A549 (cell line): ENCODE measurements at regions not wholly inside any gene's neighbourhood (a gene's known extent, or its start where the extent isn't known, plus 50 kb on each side); places are given as distances from the start of the nearest gene placed in this dataset.

Experiments
- ATAC-seq, 2 experiments: fragments of 200-7000 bp in 1 of 2; fragments of >200 bp in 1 of 2; cut with Nextera tagmentation in 1 of 2; cut with Tn5 transposase in 1 of 2; 3 replicates each; pipeline versions ENCODE4 v1.8.0 to v1.9.1; 2018 to 2020; ENCODE audit warnings: mild to moderate bottlenecking in 1 of 2, moderate library complexity in 1 of 2
- CTCF ChIA-PET: fragments of 300-600 bp; sonication (Branson Sonifier 250); formaldehyde crosslinking; extraction: SDS; loops from one replicate; lab custom pipeline; 2021; ENCODE audit warnings: antibody characterized with exemption, inconsistent platforms; lab: Yijun Ruan, JAX
- POLR2A ChIA-PET: fragments of 350-600 bp; formaldehyde crosslinking; extraction: SDS; loops from one replicate; lab custom pipeline; 2021; ENCODE audit warnings: antibody characterized with exemption, inconsistent platforms; lab: Yijun Ruan, JAX
- DNase-seq, 2 experiments: peaks; one replicate each; pipeline versions ENCODE4 v3.0.0 to v3.0.0-alpha.2; 2011 to 2016; ENCODE audit warnings: low read depth in 1 of 2, low spot score in 1 of 2
- FAIRE-seq: peaks from 2 replicates; lab custom pipeline; 2011; peaks lifted over from hg19 to GRCh38; lab: Jason Lieb, UNC
- H3K27ac ChIP-seq, 2 experiments: fragments of >200 bp; sonication (Bioruptor Twin); formaldehyde crosslinking; 3 replicates each; pipeline ENCODE4 v1.5.1; 2016 to 2017
- H3K4me1 ChIP-seq: fragments of >200 bp; sonication (Bioruptor Twin); formaldehyde crosslinking; 3 replicates; pipeline ENCODE4 v1.6.1; 2016
- H3K4me2 ChIP-seq: fragments of >200 bp; sonication (Bioruptor Twin); formaldehyde crosslinking; 3 replicates; pipeline ENCODE4 v1.6.1; 2016
- H3K4me3 ChIP-seq: fragments of >200 bp; sonication (Bioruptor Twin); formaldehyde crosslinking; 3 replicates; pipeline ENCODE4 v1.5.1; 2016
- H3K9me3 ChIP-seq: fragments of >200 bp; sonication (Bioruptor Twin); formaldehyde crosslinking; 3 replicates; pipeline ENCODE4 v1.6.1; 2016
- CBX2 ChIP-seq: fragments of 200-600 bp; sonication (generic); IDR thresholded peaks from 2 replicates; pipeline ENCODE4 v1.6.1; 2016; ENCODE audit warnings: low read depth, mild to moderate bottlenecking, borderline replicate concordance
- CTCF ChIP-seq: fragments of >200 bp; sonication (Bioruptor Twin); formaldehyde crosslinking; IDR thresholded peaks from 3 replicates; pipeline ENCODE4 v1.5.1; 2016
- EP300 ChIP-seq, 2 experiments: fragments of >200 bp; sonication (Bioruptor Twin); formaldehyde crosslinking; IDR thresholded peaks; 2 replicates in 1 of 2; 3 replicates in 1 of 2; pipeline ENCODE4 v1.6.1; 2016 to 2017
- GATA3 ChIP-seq: IDR thresholded peaks from 2 replicates; pipeline ENCODE4 v1.6.1; 2012; ENCODE audit warnings: borderline replicate concordance
- HMGXB4 ChIP-seq: fragments of 250-450 bp; sonication (Bioruptor Pico); IDR thresholded peaks from 2 replicates; pipeline ENCODE4 v1.5.0; 2021; ENCODE audit warnings: mild to moderate bottlenecking, moderate library complexity, borderline replicate concordance
- HOXA7 ChIP-seq: fragments of 250-450 bp; sonication (Bioruptor Pico); IDR thresholded peaks from 2 replicates; pipeline ENCODE4 v1.5.0; 2020; ENCODE audit warnings: mild to moderate bottlenecking, moderate library complexity
- KDM5A ChIP-seq: fragments of 200-600 bp; sonication (generic); IDR thresholded peaks from 2 replicates; pipeline ENCODE4 v1.6.1; 2016; ENCODE audit warnings: antibody characterized with exemption, mild to moderate bottlenecking
- MAFK ChIP-seq: fragments of 450-650 bp; IDR thresholded peaks from 2 replicates; pipeline ENCODE4 v1.6.1; 2014; ENCODE audit not compliant: partially characterized antibody
- MAZ ChIP-seq: fragments of 150-350 bp; IDR thresholded peaks from 2 replicates; pipeline ENCODE4 v1.6.1; 2014; ENCODE audit warnings: antibody characterized with exemption, low read depth, low read length, borderline replicate concordance
- MYC ChIP-seq: IDR thresholded peaks from 2 replicates; pipeline ENCODE4 v1.6.1; 2012; ENCODE audit warnings: mild to moderate bottlenecking, inconsistent platforms, low read length, improper control_type of control experiment, borderline replicate concordance
- NFE2L2 ChIP-seq: fragments of 150-350 bp; conservative IDR thresholded peaks from 2 replicates; pipeline ENCODE4 v1.6.1; 2014; ENCODE audit warnings: low read length
- POLR2A ChIP-seq: IDR thresholded peaks from 2 replicates; pipeline ENCODE4 v1.6.1; 2012; ENCODE audit warnings: mild to moderate bottlenecking, low read length
- RAD21 ChIP-seq, 2 experiments: fragments of >200 bp in 1 of 2; sonication (Bioruptor Twin) in 1 of 2; formaldehyde crosslinking in 1 of 2; IDR thresholded peaks in 1 of 2; conservative IDR thresholded peaks in 1 of 2; 2 replicates in 1 of 2; 3 replicates in 1 of 2; pipeline ENCODE4 v1.6.1; 2012 to 2018; ENCODE audit warnings: inconsistent platforms in 1 of 2
- RARB ChIP-seq: fragments of 250-450 bp; sonication (Bioruptor Pico); IDR thresholded peaks from 2 replicates; pipeline ENCODE4 v1.8.0; 2021; ENCODE audit warnings: mild to moderate bottlenecking, moderate library complexity
- RCOR1 ChIP-seq: fragments of 150-350 bp; IDR thresholded peaks from 2 replicates; pipeline ENCODE4 v1.6.1; 2014; ENCODE audit warnings: antibody characterized with exemption, low read length, low read depth
- SMC3 ChIP-seq: fragments of >200 bp; sonication (Bioruptor Twin); formaldehyde crosslinking; IDR thresholded peaks from 3 replicates; pipeline ENCODE4 v1.6.1; 2018; ENCODE audit warnings: inconsistent platforms
- TFCP2L1 ChIP-seq: fragments of 250-450 bp; sonication (Bioruptor Pico); IDR thresholded peaks from 2 replicates; pipeline ENCODE4 v1.5.0; 2021; ENCODE audit warnings: mild to moderate bottlenecking
- ZFP36 ChIP-seq: fragments of 450-650 bp; IDR thresholded peaks from 2 replicates; pipeline ENCODE4 v1.6.1; 2014; ENCODE audit warnings: borderline replicate concordance; ENCODE audit not compliant: partially characterized antibody
- ZNF302 ChIP-seq: fragments of 250-450 bp; sonication (Bioruptor Pico); IDR thresholded peaks from 2 replicates; pipeline ENCODE4 v1.9.0; 2021; ENCODE audit warnings: inconsistent platforms, mild to moderate bottlenecking, moderate library complexity
- ZSCAN20 ChIP-seq: fragments of 250-450 bp; sonication (Bioruptor Pico); IDR thresholded peaks from 2 replicates; pipeline ENCODE4 v1.8.0; 2022; ENCODE audit warnings: mild to moderate bottlenecking, moderate library complexity
- WGBS: methylation state at CpG from one replicate; pipeline ENCODE4 v1.1.6; 2017; ENCODE audit errors: missing lambda C conversion rate; 5-methylcytosine and 5-hydroxymethylcytosine counted together
- TF ChIP-seq, protein P1 (sequence below): fragments of >200 bp; sonication (Bioruptor Twin); formaldehyde crosslinking; IDR thresholded peaks from 2 replicates; pipeline ENCODE4 v1.6.1; 2016
- TF ChIP-seq, protein P2 (sequence below): fragments of 250-450 bp; sonication (Bioruptor Pico); IDR thresholded peaks from 2 replicates; pipeline ENCODE4 v1.5.0; 2020; ENCODE audit warnings: low read depth, mild to moderate bottlenecking, moderate library complexity
- TF ChIP-seq, protein P3 (sequence below): IDR thresholded peaks from 2 replicates; pipeline ENCODE4 v1.6.1; 2012; ENCODE audit warnings: low read depth, borderline replicate concordance

DNA sequence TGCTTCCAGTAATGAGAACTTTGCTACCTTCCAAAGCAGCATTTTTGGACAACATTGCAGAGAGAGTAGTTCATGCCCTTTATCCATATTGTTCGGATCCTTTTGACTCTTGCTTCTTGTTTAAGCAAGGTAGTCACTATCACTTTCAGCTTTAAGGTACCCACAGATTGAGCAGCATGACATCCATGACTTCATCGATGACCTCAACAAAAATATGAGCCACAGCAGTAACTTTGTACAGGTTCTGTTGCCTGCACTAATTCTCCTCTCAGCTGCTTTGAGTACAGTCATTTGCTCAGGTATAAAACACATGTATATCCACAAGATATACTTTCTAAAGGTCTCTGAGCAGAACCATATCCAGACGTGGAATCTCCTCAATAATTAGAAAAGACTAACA is 546.3 kb downstream of the SOX6 start:
- H3K4me1 ChIP-seq = no peaks in the 10 kb centered on the region
- no peak overlapping the region for H3K4me3 ChIP-seq
- ATAC-seq (no peak), DNase-seq (no peak), FAIRE-seq (no peak)
- no peak overlapping the region for H3K4me2 ChIP-seq
- no peak overlapping the region for H3K27ac ChIP-seq
- ChIA-PET CTCF (no interaction called here), POLR2A (no interaction called here)
- H3K9me3 ChIP-seq = no peaks in the 10 kb centered on the region
- TF ChIP-seq ZNF302 (CRISPR knock-in tag) = no peak
- TF ChIP-seq, protein P1, sequence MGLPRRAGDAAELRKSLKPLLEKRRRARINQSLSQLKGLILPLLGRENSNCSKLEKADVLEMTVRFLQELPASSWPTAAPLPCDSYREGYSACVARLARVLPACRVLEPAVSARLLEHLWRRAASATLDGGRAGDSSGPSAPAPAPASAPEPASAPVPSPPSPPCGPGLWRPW = no peak
- no peak for TF ChIP-seq POLR2A
- TF ChIP-seq EP300 (IDR thresholded peaks at IDR 0.05) = no peak
- no peak for TF ChIP-seq RARB (CRISPR knock-in tag)
- TF ChIP-seq RAD21 (conservative IDR thresholded peaks at IDR 0.05 in 1 of 2, IDR thresholded peaks at IDR 0.05 in 1 of 2) = no peak
- TF ChIP-seq, protein P2, sequence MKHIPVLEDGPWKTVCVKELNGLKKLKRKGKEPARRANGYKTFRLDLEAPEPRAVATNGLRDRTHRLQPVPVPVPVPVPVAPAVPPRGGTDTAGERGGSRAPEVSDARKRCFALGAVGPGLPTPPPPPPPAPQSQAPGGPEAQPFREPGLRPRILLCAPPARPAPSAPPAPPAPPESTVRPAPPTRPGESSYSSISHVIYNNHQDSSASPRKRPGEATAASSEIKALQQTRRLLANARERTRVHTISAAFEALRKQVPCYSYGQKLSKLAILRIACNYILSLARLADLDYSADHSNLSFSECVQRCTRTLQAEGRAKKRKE = no peak
- no peak for TF ChIP-seq SMC3
- WGBS = 2% methylated on average over 3 of the region's 3 CpGs

DNA sequence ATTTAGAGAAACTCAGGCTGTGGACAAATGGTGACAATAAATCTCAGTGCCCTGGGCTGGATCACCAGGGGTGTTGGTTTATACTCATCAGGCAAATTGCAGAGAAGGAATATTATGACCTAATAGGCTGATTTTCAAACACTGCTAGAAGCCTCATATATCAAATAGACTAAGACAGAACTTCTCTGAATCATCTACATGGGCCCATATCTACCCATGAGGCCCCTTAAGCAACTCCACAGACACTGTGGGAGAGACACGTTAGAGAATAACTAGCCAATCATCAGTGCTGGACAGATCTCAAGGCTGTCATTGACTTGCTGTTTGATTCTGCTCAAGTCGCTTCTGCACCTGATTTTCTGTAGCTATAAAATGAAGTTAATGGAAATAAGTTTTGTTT is 545.8 kb downstream of the SOX6 start:
- H3K27ac ChIP-seq = no peak overlapping the region
- DNase-seq = no peak
- ChIA-PET POLR2A (no interaction called here), CTCF (no interaction called here)
- no peaks in the 10 kb centered on the region for H3K4me1 ChIP-seq
- no peak for ATAC-seq
- WGBS = 6% methylated on average over 2 of the region's 2 CpGs
- FAIRE-seq = no peak
- H3K4me3 ChIP-seq = no peak overlapping the region
- no peak overlapping the region for H3K4me2 ChIP-seq
- no peak for TF ChIP-seq RARB (CRISPR knock-in tag)
- TF ChIP-seq MAZ = no peak
- TF ChIP-seq, protein P3, sequence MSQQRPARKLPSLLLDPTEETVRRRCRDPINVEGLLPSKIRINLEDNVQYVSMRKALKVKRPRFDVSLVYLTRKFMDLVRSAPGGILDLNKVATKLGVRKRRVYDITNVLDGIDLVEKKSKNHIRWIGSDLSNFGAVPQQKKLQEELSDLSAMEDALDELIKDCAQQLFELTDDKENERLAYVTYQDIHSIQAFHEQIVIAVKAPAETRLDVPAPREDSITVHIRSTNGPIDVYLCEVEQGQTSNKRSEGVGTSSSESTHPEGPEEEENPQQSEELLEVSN = no peak
- TF ChIP-seq RCOR1 = no peak
- TF ChIP-seq MYC = no peak
- TF ChIP-seq TFCP2L1 (CRISPR knock-in tag) = no peak
- TF ChIP-seq HMGXB4 (CRISPR knock-in tag) = no peak
- no peak for TF ChIP-seq MAFK
- TF ChIP-seq GATA3 = no peak
- no peak for TF ChIP-seq NFE2L2
- TF ChIP-seq CBX2 = no peak
- no peak for TF ChIP-seq ZFP36
- no peak for TF ChIP-seq ZSCAN20
- TF ChIP-seq HOXA7 (CRISPR knock-in tag) = no peak
- no peak for TF ChIP-seq KDM5A
- TF ChIP-seq CTCF = no peak
- H3K9me3 ChIP-seq = no peaks in the 10 kb centered on the region
